ENCODE measurements at regions not wholly inside any gene's neighbourhood (a gene's known extent, or its start where the extent isn't known, plus 50 kb on each side); places are given as distances from the start of the nearest gene placed in this dataset.

GRCh38 chr2:146173934-146174333, 1654.0 kb upstream of the ZEB2 start:
- no peak for DNase-seq

DNA sequence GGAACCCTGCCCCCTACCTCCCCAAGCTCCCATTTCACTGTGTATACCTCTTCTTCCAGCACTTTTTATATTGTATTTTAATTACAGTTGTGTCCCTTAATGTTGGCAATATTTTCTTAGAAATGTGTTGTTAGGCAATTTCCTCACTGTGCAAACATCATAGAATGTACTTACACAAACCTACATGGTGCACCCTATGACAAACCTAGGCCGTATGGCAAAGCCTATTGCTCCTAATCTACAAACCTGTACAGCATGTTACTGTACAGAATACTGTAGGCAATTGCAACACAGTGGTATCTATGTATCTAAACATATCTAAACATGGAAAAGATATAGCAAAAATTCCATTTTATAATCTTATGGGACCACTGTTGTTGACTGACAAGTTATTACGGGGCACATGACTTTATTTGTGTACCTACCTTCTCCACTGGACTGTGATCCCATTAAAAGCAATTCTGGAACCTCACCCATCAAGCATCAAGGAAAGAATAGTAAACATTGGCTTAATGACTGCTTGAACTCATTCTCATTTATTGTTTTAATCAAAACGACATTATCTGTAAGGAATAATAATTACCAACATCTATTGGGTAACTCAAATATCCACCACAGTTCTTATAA, 1641.5 kb upstream of the ZEB2 start:
- no peak for DNase-seq

DNA sequence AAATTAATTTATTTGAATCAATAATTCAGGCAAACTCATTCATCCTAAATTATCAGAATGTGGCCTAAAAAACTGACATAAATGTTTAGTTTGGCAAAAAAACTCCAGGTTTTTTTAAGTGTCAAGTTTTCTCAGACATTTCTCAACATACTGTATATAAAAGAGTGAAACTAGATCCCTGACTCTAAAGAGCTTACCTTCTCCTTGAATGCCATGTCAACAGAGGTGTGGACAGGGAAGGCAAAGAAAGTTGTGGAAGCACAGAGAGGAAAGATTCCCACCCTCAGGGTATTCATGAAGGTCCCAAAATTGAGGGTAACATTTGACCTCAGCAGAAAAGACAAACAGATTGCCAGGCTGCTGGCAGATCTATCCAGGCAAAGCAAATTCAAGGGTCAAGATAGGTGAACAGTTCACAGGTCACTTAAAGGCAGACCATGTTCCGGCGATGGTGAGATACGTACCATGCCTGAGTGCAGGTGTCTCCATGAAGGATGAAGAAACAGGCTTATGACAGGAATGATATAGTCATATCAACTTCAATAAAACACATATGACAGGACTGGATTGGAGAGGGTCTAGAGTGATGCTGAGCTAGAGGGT, 1638.3 kb upstream of the ZEB2 start:
- no peak for DNase-seq

DNA sequence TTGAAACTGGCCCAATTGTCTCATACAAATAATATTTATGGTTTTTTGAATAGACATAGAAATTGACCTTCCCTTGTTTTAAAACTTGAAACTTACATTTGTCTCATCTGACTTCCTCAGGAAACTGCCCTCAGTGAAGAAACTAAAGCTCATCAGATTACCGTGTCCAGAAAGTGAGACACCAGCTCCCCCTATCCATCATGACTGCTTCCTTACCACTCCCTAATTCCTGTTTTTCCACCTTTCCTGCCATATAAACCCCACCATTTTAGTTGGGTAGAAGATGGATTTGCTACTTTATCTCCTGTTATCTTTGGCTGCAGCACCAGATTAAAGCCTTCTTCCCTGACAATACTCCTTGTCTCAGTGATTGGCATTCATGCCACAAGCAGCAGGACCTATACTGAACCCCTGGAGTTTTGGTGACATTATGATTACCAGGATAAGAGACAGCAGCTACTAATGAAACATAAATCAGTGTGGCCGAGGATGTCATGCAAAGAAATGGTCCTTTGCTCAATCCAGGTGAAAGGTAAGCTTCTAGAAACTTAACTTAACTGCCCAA, 1627.6 kb upstream of the ZEB2 start:
- DNase-seq: no peak

DNA sequence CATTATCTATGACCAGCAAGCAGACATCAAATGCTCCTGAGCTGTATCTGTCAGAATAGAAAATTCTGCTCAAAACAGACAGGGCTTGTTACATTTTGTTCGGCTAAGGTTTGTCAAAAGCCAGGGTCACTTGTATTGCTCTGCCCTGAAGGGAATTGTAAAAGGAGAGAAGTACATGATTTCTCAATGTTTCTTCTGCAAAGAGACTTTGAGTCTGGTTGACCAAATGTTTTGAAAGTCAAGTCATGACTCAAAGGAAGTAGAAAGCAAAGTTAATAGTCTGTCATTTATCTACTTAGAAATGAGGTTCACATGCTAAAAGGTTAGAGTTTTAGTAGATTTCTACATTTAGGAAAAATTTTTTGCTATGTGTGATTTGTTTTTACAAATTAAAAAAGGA, 1624.1 kb upstream of the ZEB2 start:
- DNase-seq: no peak

DNA sequence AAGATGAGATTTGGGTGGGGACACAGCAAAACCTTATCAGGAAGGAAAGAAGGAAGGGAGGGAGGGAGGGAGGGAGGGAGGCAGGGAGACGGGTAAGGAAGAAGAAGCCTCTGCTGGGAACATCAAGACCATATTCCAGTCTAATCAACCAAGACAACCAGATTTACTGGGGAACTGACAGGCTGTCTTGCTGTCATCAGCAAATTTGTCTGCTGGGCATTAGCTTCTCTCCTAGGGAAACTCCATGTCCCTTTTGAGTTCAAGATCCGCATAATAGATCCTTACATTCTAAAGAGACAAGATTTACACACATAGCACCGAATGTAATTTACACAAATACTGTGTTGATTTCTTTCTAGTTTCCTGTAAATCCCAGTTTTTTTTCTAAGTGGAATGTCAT, 1618.9 kb upstream of the ZEB2 start:
- no peak for DNase-seq

GRCh38 chr2:146135245-146135644, 1615.3 kb upstream of the ZEB2 start:
- DNase-seq: no peak

DNA sequence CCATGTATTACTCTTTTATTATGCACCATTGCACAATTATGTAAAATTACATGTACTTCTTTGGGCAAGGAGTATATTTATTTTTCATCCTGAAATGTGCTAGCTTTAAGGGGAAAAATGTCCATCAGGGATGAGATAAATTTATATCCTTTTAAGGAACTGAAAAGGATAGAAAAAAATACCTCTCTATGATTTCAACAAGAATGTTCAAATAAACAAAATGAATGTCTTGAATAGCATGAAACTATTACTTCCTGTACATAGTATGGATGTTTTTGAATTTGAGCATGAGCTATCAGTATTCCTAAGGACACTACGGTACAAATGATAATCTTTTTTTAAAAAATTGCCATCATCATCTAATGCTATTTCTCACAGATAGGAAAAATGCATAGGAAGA, 1611.9 kb upstream of the ZEB2 start:
- no peak for DNase-seq

GRCh38 chr2:146131048-146131447, 1611.1 kb upstream of the ZEB2 start:
- DNase-seq: no peak

DNA sequence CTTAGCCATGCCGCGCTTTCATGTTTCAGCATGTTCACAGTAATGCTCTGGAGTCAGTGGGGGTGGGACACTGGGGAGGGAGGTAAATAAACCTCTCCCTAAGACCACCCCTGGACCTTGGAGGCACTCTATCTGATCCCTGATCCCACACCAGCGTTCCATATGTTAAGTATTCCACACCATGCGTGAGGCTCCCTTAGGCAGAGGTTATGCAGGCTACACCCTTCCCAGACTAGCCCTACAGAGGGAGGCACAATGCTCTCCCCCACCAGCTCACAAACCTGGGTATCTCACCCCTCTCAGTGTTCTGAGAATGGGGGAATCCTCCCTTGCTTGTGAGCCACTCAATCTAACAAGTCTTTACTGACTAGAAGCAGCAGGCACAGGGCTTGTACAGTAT, 1610.4 kb upstream of the ZEB2 start:
- DNase-seq: no peak

GRCh38 chr2:146129231-146129630, 1609.3 kb upstream of the ZEB2 start:
- DNase-seq: no peak

DNA sequence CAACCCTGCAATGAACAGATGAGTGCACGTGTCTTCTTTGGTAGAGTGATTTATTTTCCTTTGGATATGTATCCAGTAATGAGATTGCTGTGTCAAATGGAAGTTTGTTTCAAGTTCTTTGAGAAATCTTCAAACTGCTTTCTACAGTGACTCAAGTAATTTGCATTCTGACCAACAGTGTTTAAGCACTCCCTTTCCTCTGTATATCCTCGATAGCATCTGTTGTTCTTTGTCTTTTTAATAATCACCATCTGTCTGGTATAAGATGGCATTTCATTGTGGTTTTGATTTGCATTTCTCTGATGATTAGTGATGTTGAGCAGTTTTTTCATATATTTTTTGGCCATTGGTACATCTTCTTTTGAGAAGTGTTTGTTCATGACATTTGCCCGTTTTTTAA, 1608.3 kb upstream of the ZEB2 start:
- no peak for DNase-seq

DNA sequence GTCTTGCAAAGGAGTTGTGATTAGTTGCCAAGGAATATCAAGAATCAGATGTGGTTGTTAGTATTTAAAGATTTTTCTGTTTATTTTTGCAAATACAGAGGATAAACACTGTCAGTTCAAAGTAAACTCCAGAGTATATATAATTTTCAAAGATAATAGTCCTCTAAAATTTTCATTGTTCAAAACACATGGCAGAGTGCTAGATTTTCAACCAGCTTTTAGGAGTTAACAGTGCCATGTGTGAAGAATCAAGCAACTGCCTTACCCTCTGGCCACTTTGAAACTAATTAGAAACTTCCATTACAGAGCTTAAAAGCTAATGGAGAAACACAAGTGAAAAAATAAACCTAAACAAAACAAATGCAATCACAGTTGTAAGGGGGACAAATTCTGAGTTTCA, 1605.6 kb upstream of the ZEB2 start:
- DNase-seq: no peak

DNA sequence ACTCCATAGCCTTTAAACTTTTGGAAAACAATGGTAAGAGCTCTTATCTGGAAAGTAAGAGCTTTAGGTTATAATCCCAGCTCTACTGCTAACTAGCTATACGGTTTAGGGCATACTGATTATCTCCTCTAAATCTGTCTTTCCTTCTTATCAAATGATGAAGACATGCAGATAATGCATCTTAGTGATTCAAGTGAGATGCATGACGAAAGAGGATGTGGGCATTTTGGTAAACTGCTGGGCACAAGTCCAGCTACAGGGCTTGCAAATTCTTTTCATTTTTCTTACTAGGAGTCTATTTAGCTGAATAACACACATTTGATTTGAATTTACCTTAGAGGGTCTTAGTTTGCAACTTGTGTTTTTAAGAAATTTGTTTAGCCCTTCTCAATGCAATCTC, 1604.8 kb upstream of the ZEB2 start:
- peak; percentile 79 for DNase-seq

GRCh38 chr2:146123714-146124113, 1603.8 kb upstream of the ZEB2 start:
- DNase-seq: peak; percentile 31

GRCh38 chr2:146123256-146123655, 1603.3 kb upstream of the ZEB2 start:
- no peak for DNase-seq

- DNase-seq: no peak
Observed at GRCh38 chr2:146119586-146119985, 1599.7 kb upstream of the ZEB2 start.

DNA sequence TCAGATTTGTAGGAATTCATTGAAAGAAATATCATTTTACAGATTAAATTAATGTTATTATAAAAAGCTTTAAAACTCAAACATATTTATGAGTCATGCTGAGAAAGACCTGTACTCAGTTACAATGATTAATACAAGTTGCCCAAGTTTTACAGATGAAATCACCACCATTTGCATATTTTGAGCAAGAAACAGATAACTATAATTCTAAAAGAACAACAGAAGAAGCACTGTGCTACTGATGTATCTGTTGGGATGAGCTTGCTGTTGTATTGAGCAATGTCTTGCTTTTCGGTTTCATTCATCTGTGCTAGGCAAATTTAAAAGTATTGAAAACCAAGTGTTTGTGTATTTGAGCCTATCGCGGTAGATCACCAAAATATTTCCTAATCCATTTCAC, 1589.1 kb upstream of the ZEB2 start:
- DNase-seq: no peak

DNA sequence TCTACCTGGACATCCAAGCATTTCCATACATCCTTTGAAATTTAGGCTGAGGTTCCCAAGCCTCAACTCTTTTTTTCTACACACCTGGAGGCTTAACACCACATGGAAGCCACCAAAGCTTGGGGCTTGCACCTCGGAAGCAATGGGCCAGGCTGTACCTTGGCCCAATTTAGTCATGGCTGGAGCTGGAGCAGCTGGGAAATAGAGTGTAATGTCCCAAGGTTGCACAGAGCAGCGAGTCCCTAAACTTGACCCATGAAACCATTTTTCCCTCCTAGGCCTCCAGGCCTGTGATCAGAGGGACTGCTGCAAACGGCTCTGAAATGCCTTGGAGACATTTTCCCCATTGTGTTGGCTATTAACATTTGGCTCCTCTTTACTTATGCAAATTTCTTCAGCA, 1574.3 kb upstream of the ZEB2 start:
- DNase-seq: no peak

DNA sequence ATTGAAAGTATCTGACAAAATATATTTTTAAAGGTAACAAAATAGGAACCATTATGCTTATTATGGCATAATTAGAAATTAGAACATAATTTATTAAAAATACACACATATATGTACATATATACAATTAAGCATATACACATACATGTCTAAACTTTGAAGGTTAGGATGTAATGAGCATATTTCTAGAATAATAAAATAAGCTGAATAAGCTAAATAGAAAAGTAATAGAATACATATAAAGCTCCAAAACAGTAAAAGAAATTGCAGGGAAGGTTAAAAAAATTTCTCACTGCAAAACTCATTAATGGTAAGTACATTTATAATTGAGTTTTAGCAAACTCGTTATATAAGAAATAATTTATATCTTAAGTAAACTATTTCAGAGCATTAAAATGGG, 1561.5 kb upstream of the ZEB2 start:
- no peak for DNase-seq

DNA sequence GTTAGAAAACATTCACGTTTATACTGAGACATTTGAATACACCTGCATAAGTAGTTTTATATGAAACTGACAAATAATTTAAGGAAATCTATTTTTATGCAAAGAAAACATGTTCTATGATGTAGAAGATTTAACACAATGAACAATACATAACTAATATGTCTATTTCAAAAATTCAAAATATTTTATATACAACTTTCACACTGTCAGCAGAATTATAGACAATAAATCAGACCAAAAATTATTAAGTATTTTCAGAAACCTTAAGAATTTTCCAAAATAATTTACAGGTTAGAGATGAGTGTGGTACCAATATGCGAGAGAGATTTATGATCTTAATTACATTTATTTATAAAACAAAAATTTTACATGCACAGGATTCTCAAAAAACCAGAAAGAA, 1561.0 kb upstream of the ZEB2 start:
- no peak for DNase-seq

DNA sequence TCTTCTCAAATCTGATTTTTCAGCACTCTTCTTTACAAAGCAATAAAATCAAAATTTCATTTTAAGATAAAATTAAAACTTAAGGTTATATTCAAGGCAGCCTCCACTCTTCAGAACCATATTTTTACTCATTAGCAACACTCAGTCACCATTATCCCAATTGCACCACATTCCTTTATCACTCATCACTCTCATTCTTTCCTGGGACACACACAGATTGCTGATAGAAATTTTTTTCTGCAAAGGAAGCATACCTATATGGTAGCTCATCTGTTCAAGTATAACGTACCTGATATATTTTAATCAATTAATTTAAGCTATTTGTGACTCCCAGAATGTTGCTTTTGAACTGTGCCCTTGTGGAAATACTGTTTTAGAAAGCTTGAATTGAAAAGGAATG, 1559.3 kb upstream of the ZEB2 start:
- peak; percentile 36 for DNase-seq

- peak; percentile 14 for DNase-seq
Observed at GRCh38 chr2:146077156-146077555, 1557.2 kb upstream of the ZEB2 start.

DNA sequence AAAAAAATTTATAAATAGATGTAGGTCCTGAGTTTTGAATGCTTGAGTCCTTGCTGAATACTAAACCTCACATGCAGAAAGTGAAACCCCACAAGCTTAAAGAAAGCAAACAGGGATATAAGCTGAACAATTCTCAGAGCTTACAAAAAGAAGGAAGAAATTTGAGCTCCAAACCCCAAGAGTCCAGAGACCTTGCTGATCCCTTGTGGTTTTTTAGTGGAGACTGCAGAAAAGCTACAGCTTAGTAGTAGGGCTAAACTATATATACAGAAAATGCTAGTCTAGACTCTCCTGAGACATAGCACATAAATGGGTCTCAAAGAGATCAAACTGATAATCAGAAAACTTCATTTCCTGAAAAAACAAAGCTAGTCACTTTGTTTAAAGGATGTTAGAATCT, 1548.1 kb upstream of the ZEB2 start:
- DNase-seq: no peak

- no peak for DNase-seq
Observed at GRCh38 chr2:146048141-146048540, 1528.2 kb upstream of the ZEB2 start.
